K562 (cell line): ENCODE measurements at regions not wholly inside any gene's neighbourhood (a gene's known extent, or its start where the extent isn't known, plus 50 kb on each side); places are given as distances from the start of the nearest gene placed in this dataset.

ENCODE experiments used
- ATAC-seq: fragments of 200-7000 bp; cut with Tn5 transposase; 3 replicates; pipeline ENCODE4 v1.9.1; 2020; ENCODE audit warnings: moderate library complexity
- BruUV-seq: library from RNA; stranded (reverse); fragments of 400-500 nt; replicated peaks from 2 replicates; lab custom pipeline; 2021; lab: Mats Ljungman, UMichigan
- CTCF ChIA-PET: fragments of 300-600 bp; formaldehyde crosslinking; extraction: SDS; loops from one replicate; lab custom pipeline; 2021; ENCODE audit warnings: low intra/inter-chr PET ratio; lab: Yijun Ruan, JAX
- POLR2A ChIA-PET: fragments of 300-600, 350-650 bp; sonication (Branson Sonifier 250); formaldehyde crosslinking; extraction: SDS; loops from one replicate; lab custom pipeline; 2021; ENCODE audit warnings: antibody characterized with exemption, inconsistent platforms; lab: Yijun Ruan, JAX
- DNase-seq, 4 experiments: peaks; one replicate each; pipeline versions ENCODE4 v3.0.0 to v3.0.0-alpha.2; 2011 to 2018; ENCODE audit warnings: low spot score in 3 of 4, mixed read lengths in 3 of 4; ENCODE audit errors: extremely low read depth in 1 of 4
- FAIRE-seq: peaks from 2 replicates; lab custom pipeline; 2011; peaks lifted over from hg19 to GRCh38; lab: Jason Lieb, UNC
- H2AFZ ChIP-seq: 2 replicates; pipeline ENCODE4 v1.6.0; 2011; ENCODE audit warnings: low read depth, low read length, control low read depth, inconsistent platforms
- H3K27ac ChIP-seq: fragments of 200-600 bp; 3 replicates; pipeline ENCODE4 v1.8.0; 2011; ENCODE audit warnings: low read depth, mild to moderate bottlenecking, control low read depth, inconsistent platforms, low read length, moderate library complexity, mixed read lengths; ENCODE audit errors: extremely low read depth
- H3K27me3 ChIP-seq, 2 experiments: fragments of 300-600 bp in 1 of 2; 2 replicates in 1 of 2; 3 replicates in 1 of 2; pipeline versions ENCODE4 v1.6.0 to v1.8.0; 2011; ENCODE audit warnings: inconsistent platforms in 2 of 2, low read length in 2 of 2, mild to moderate bottlenecking in 1 of 2, mixed read lengths in 1 of 2, moderate library complexity in 1 of 2; ENCODE audit not compliant: control insufficient read depth in 2 of 2, insufficient read depth in 2 of 2
- H3K36me3 ChIP-seq: fragments of 300-600 bp; 3 replicates; pipeline ENCODE4 v1.8.0; 2011; ENCODE audit warnings: mild to moderate bottlenecking, low read length, inconsistent platforms; ENCODE audit not compliant: control insufficient read depth, insufficient read depth
- H3K4me1 ChIP-seq, 2 experiments: fragments of 200-600 bp in 1 of 2; replicated peaks in 1 of 2; 2 replicates in 1 of 2; 3 replicates in 1 of 2; pipeline versions ENCODE4 v1.5.1 to v1.8.0; 2011; ENCODE audit warnings: inconsistent platforms in 2 of 2, low read length in 2 of 2, mild to moderate bottlenecking in 1 of 2, mixed read lengths in 1 of 2, moderate library complexity in 1 of 2; ENCODE audit not compliant: control insufficient read depth in 2 of 2, insufficient read depth in 2 of 2
- H3K4me2 ChIP-seq: 2 replicates; pipeline ENCODE4 v1.6.1; 2011; ENCODE audit warnings: low read length, control low read depth, inconsistent platforms, mixed read lengths; ENCODE audit not compliant: insufficient read depth
- H3K4me3 ChIP-seq: fragments of 200-600 bp; sonication (generic), shearing (Covaris generic); 2 replicates; pipeline ENCODE4 v1.5.1; 2016; ENCODE audit warnings: control low read depth, inconsistent platforms
- H3K79me2 ChIP-seq: fragments of 200-600 bp; 3 replicates; pipeline ENCODE4 v1.8.0; 2011; ENCODE audit warnings: low read length, inconsistent platforms; ENCODE audit not compliant: control insufficient read depth, insufficient read depth
- H3K9ac ChIP-seq, 2 experiments: 2 replicates each; pipeline versions ENCODE4 v1.6.0 to v1.6.1; 2011; ENCODE audit warnings: low read depth in 2 of 2, low read length in 2 of 2, control low read depth in 1 of 2, inconsistent platforms in 1 of 2, mild to moderate bottlenecking in 1 of 2, mixed read lengths in 1 of 2; ENCODE audit not compliant: insufficient read depth in 1 of 2
- H3K9me1 ChIP-seq: one replicate; pipeline ENCODE4 v1.6.0; 2011; ENCODE audit warnings: inconsistent platforms, mild to moderate bottlenecking, low read length, moderate library complexity; ENCODE audit not compliant: control insufficient read depth, insufficient read depth
- H3K9me3 ChIP-seq: replicated peaks from 2 replicates; pipeline ENCODE4 v1.5.1; 2011; ENCODE audit warnings: low read depth, low read length, inconsistent platforms; ENCODE audit not compliant: control insufficient read depth, insufficient read depth
- H4K20me1 ChIP-seq: replicated peaks from 2 replicates; pipeline ENCODE4 v1.6.1; 2011; ENCODE audit warnings: low read length, inconsistent platforms, mixed read lengths; ENCODE audit not compliant: control insufficient read depth, insufficient read depth
- ARID1B ChIP-seq: fragments of 450-650 bp; IDR thresholded peaks from 2 replicates; pipeline ENCODE4 v1.6.1; 2016; ENCODE audit warnings: antibody characterized with exemption, mild to moderate bottlenecking, inconsistent platforms
- DIDO1 ChIP-seq: fragments of 450-650 bp; IDR thresholded peaks from 2 replicates; pipeline ENCODE4 v1.6.1; 2016; ENCODE audit warnings: low read depth, missing biosample characterization, missing genetic modification characterization
- E2F3 ChIP-seq: fragments of 250-450 bp; sonication (Bioruptor Pico); IDR thresholded peaks from 2 replicates; pipeline ENCODE4 v1.4.0; 2020; ENCODE audit warnings: mild to moderate bottlenecking
- MIER1 ChIP-seq: fragments of 450-650 bp; IDR thresholded peaks from 2 replicates; pipeline ENCODE4 v1.6.1; 2016; ENCODE audit warnings: antibody characterized with exemption, mild to moderate bottlenecking, low read depth
- NEUROD1 ChIP-seq: fragments of 150-350 bp; IDR thresholded peaks from 2 replicates; pipeline ENCODE4 v1.6.1; 2014; ENCODE audit warnings: borderline replicate concordance, low read length, low read depth; ENCODE audit not compliant: partially characterized antibody
- NR0B1 ChIP-seq: fragments of 450-650 bp; IDR thresholded peaks from one replicate; pipeline ENCODE4 v1.6.1; 2018; ENCODE audit warnings: mild to moderate bottlenecking, moderate library complexity; ENCODE audit not compliant: partially characterized antibody
- OTX1 ChIP-seq: fragments of 450-650 bp; formaldehyde crosslinking; IDR thresholded peaks from 2 replicates; pipeline ENCODE4 v1.4.0; 2022; ENCODE audit warnings: mild to moderate bottlenecking
- PHF20 ChIP-seq: fragments of 450-650 bp; IDR thresholded peaks from 2 replicates; pipeline ENCODE4 v1.6.1; 2018; ENCODE audit not compliant: partially characterized antibody
- SOX6 ChIP-seq: fragments of 450-650 bp; IDR thresholded peaks from 2 replicates; pipeline ENCODE4 v1.6.1; 2014; ENCODE audit warnings: mild to moderate bottlenecking
- SREBF2 ChIP-seq: sonication (generic); formaldehyde crosslinking; IDR thresholded peaks from 2 replicates; pipeline ENCODE4 v1.4.0; 2020; ENCODE audit warnings: mild to moderate bottlenecking, missing genetic modification reagents
- TBP ChIP-seq: optimal IDR thresholded peaks from 2 replicates; pipeline ENCODE3; 2011; ENCODE audit warnings: low read depth, low read length, improper control_type of control experiment
- YBX1 ChIP-seq: fragments of 450-650 bp; IDR thresholded peaks from 2 replicates; pipeline ENCODE4 v1.7.1; 2016; ENCODE audit warnings: mild to moderate bottlenecking
- ZBED1 ChIP-seq: IDR thresholded peaks from 2 replicates; pipeline ENCODE4 v1.6.1; 2014
- ZNF175 ChIP-seq: fragments of 200-800 bp; sonication (Bioruptor generic); IDR thresholded peaks from 2 replicates; pipeline ENCODE4 v1.6.1; 2016; ENCODE audit warnings: low read depth, mild to moderate bottlenecking, missing genetic modification characterization, missing compliant biosample characterization
- ZNF197 ChIP-seq: fragments of 200-800 bp; sonication (Bioruptor generic); IDR thresholded peaks from 2 replicates; pipeline ENCODE4 v1.6.1; 2016; ENCODE audit warnings: low read depth, missing genetic modification characterization, missing compliant biosample characterization
- ZNF239 ChIP-seq: fragments of 250-450 bp; sonication (Bioruptor Pico); IDR thresholded peaks from 2 replicates; pipeline ENCODE4 v1.4.0; 2020; ENCODE audit warnings: mild to moderate bottlenecking
- ZNF280B ChIP-seq: fragments of 250-450 bp; sonication (Bioruptor Pico); IDR thresholded peaks from 2 replicates; pipeline ENCODE4 v1.5.1; 2021; ENCODE audit warnings: mild to moderate bottlenecking
- ZNF444 ChIP-seq: fragments of 250-450 bp; sonication (Bioruptor Pico); IDR thresholded peaks from 2 replicates; pipeline ENCODE4 v1.4.0; 2020; ENCODE audit warnings: mild to moderate bottlenecking, moderate library complexity
- WGBS: fragments of 100-300 bp; shearing (Covaris generic); methylation state at CpG from one replicate; pipeline ENCODE4 v1.1.6; 2016; ENCODE audit warnings: low coverage, mixed read lengths; ENCODE audit not compliant: insufficient coverage; ENCODE audit errors: missing lambda C conversion rate; 5-methylcytosine and 5-hydroxymethylcytosine counted together
- in situ Hi-C: fragments of 300-500 bp; cut with MboI; formaldehyde crosslinking; loops from 4 replicates; pipeline ENCODE4 v1.15.0; 2018; ENCODE audit warnings: inconsistent platforms, mixed read lengths
- intact Hi-C: fragments of 100-400 bp; cut with micrococcal nuclease; formaldehyde crosslinking; loops from 2 replicates; pipeline ENCODE4 v1.14.2; 2022

- H3K4me2 ChIP-seq = no peak overlapping the region
- TF ChIP-seq SREBF2 (CRISPR knock-in tag) (no peak), DIDO1 (tag) (no peak), ARID1B (no peak), NEUROD1 (no peak), OTX1 (no peak), YBX1 (no peak), ZNF197 (CRISPR knock-in tag) (no peak), NR0B1 (no peak), TBP (no peak), ZNF280B (CRISPR knock-in tag) (no peak), SOX6 (no peak), ZBED1 (no peak), ZNF444 (no peak), E2F3 (no peak), ZNF175 (CRISPR knock-in tag) (no peak), PHF20 (no peak), MIER1 (no peak), ZNF239 (CRISPR knock-in tag) (no peak)
- H3K79me2 ChIP-seq = no peaks in the 10 kb centered on the region
- intact Hi-C loops = no loop called here
- no peaks in the 10 kb centered on the region for H3K9me3 ChIP-seq
- no peaks in the 10 kb centered on the region for H3K9me1 ChIP-seq
- no peak overlapping the region for H2AFZ ChIP-seq
- ChIA-PET POLR2A (interaction anchor here (0.5 kb wide), 1 partner anchor 155 kb away, joined by 3 read pairs; no protein-coding TSS in a partner anchor), CTCF (no interaction called here)
- H3K27ac ChIP-seq = no peak overlapping the region
- WGBS = 1% methylated on average over 4 of the region's 4 CpGs
- H3K27me3 ChIP-seq = no peaks in the 10 kb centered on the region
- in situ Hi-C loops = no loop called here
- no peak for DNase-seq
- H3K4me1 ChIP-seq = no peaks in the 10 kb centered on the region
- H3K9ac ChIP-seq = no peak overlapping the region
- BruUV-seq = no TSS peak
- FAIRE-seq = no peak
- H4K20me1 ChIP-seq = no peaks in the 10 kb centered on the region
- H3K4me3 ChIP-seq = no peak overlapping the region
- no peaks in the 10 kb centered on the region for H3K36me3 ChIP-seq
- ATAC-seq = no peak
Observed at GRCh38 chr21:17081193-17081592, 431.6 kb upstream of the CXADR start.
